ENCODE measurements at regions not wholly inside any gene's neighbourhood (a gene's known extent, or its start where the extent isn't known, plus 50 kb on each side); places are given as distances from the start of the nearest gene placed in this dataset.
A peak's percentile ranks its signal among the peaks of the same experiment; 100 is the strongest.
"Not testable (repeated sequence)": the region's sequence is repeated elsewhere in the genome, so short reads cannot be mapped to it uniquely, and the experiment has no call there.

DNA sequence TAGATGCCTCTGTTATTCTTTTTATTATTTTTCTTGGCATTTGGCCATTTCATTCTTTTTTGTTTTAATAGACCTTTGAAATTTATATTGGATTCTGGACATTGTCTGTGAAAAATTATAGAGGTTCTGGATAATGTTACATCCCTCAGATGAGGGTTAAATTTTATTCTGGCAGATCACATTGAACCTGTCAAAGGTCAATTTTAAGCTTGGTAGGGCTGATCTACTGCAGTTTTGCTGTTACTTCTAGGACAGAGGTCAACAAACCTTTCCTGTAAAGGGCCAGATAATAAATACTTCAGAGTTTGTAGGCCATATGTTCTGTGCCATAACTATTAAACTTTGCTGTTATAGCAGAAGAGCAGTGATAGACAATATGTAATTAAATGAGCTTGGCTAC is 318.9 kb upstream of the DPPA4 start:
- DNase-seq: no peak

GRCh38 chr3:109678600-109678999 is 341.3 kb upstream of the DPPA4 start:
- no peak for DNase-seq

GRCh38 chr3:109679664-109680063 is 342.3 kb upstream of the DPPA4 start:
- DNase-seq: no peak

DNA sequence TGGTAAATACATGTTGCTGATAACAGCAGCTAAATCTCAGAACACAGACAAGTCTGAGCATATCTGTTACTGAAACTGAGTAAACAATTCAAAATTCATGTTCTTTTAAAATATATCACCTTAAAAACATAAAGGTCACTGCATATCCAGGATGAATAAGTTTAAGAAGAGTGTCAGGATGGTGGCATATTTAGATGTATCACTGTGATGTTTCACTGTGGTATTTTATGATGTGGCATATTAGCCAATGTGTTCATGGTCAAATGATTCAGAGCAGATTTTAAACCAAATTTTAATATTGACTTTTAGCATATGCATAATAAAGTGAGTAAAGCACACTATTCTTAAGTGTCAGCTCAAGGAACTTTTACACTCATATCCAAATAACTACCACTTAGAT is 346.4 kb upstream of the DPPA4 start:
- DNase-seq: no peak

- peak in 3 of 56 donors; percentile 5 to 8 (median 8) for DNase-seq
Observed at GRCh38 chr3:109685084-109686079, 348.0 kb upstream of the DPPA4 start.

- no peak for DNase-seq
Observed at GRCh38 chr3:109687626-109688025, 350.3 kb upstream of the DPPA4 start.

DNA sequence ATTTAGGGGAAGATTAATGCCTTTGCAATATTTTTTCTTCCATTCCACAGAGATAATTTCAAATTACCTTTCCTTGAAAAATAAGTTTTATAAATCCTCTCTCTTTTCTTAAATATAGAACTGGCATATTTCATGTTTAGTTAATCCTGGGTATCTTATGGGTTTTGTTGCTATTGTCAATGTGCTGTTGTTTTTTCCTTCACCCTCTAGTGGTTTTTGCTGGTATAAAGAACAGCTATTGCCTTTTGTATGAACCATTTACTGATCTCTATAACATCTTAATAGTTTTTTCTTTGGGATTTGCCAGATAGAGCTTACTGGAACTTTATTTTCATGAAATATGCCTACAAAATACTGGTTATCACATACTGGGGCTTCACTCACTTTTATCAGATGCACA is 359.6 kb upstream of the DPPA4 start:
- DNase-seq: no peak

GRCh38 chr3:109702252-109702651 is 364.9 kb upstream of the DPPA4 start:
- DNase-seq: no peak

GRCh38 chr3:109702976-109703375 is 365.6 kb upstream of the DPPA4 start:
- DNase-seq: no peak

GRCh38 chr3:109705133-109705532 is 367.8 kb upstream of the DPPA4 start:
- DNase-seq: not testable (repeated sequence)

DNA sequence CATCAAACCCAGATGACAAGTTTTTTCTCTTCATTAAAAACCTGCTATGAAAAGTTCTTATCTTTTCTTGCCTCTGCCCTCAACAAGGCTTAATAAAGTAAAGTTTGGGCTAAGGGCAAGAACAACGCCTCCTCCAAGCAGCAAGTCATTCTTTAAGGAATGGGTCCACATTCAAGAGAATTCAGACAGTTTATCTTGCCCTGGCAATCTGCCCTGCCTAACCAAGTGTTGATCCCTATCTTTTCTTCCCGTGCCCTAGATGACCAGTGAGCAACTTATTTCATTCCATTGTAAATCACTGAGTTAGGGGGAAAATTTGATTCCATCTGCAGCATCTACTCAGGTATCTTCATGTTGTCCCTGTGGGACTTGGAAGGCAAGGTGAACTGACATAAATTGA is 370.3 kb upstream of the DPPA4 start:
- DNase-seq: no peak

DNA sequence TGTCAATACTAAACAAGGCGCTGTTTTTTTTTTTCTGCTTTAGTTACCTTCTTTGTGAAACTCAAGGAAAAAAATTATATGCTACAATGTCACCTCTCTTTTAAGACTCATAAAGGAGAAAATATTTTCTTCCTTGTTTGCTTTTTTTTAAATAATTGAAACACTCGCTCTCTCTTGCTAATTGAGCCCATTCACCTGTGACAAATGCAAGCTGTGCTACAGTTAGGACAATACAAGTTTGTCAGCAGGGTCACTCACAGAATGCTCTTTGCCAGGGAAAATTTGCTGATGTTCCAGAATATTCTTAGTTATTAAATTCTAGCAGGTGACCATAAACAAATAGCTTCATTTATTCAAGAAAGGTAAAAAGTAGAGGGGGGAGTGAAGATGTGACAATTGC is 375.9 kb upstream of the DPPA4 start:
- DNase-seq: no peak

GRCh38 chr3:109715707-109716106 is 378.4 kb upstream of the DPPA4 start:
- DNase-seq: no peak

- no peak for DNase-seq
Observed at GRCh38 chr3:109718850-109719249, 381.5 kb upstream of the DPPA4 start.

DNA sequence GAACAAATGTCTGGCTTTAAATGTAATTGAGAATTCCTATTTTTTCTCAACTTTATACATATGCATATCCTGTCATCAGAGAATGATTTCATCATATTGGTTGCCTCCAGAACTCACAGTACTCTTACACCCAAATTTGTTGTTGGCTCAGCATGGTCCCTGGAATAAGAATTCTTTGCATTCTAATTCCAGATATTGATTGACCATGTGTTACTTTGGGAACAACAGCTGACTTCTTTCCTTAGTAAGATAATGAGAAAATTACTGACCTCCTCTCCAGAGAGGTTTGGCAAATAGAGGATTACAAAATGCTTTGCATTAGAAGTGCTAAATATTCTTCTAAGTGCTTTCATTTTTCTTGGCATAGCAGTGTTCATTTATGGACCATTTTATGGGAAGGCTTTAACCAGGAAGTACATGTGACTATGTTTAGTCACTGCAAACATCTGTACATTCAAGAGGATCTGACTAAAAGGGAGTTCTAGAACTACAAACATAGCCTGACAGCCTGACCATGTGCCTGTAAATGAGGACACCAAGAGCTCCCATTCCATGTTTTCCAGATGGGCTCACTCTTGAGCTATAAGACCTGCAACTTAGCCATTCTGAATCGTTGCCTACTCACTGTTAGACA is 391.6 kb upstream of the DPPA4 start:
- no peak for DNase-seq

DNA sequence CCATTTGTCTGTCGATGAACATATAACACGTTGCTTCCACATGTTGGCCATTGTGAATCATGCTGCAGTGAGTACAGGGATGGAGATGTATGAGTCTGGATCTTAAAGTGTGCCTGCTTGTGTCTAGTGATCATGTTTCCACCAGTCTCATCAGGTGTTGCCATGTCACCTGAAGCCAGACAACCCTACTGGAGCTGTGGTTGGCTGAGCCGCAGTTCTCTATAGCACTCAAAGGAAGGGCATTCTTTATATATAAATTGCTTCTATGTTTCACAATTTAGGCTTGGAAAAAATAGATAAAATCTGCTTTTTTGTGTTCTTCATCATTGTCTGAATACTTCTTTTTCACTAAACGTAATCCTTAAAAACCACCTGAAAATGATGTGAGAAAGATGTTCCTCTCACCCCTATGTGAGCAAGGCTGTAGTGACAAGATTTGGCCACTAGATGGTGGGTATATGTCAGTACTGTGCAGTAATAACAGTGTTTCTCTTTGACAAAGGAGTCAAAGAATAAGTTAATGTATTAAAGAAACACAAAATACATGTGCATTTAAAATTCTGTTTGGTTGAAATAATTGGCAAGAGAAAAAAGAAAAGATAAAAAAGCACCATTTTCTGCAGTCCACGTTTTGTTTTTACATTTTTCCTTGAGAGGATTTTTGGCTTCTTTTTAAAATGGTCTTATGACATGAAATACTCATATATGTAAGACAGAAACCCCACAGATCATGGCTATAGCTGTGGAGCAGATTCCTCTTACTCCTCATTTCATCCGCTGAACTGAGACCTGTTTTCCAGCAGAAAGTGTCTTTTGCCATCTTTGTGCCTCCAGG is 394.5 kb upstream of the DPPA4 start:
- DNase-seq: peak in 17 of 56 donors; percentile 0 to 69 (median 6)

DNA sequence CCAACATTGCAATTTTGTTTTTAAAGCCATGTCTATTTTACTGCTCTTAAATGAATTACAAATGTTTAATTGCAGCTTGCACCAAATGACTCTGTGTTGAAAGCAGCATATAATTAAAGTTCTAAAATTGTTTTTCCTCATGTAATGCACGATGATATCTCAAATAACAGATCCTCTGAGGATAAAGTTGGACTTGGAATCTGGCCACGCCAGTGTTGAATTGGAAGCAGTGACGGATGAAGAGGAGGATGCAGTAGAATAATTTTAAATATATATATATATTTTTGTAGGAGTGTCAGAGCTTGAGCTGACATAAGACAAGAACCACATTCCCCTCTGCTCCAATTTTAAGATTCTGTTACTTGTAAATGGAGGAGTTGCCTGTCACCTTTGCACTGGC is 406.6 kb upstream of the DPPA4 start:
- no peak for DNase-seq

GRCh38 chr3:109772520-109772919 is 435.2 kb upstream of the DPPA4 start:
- DNase-seq: no peak

DNA sequence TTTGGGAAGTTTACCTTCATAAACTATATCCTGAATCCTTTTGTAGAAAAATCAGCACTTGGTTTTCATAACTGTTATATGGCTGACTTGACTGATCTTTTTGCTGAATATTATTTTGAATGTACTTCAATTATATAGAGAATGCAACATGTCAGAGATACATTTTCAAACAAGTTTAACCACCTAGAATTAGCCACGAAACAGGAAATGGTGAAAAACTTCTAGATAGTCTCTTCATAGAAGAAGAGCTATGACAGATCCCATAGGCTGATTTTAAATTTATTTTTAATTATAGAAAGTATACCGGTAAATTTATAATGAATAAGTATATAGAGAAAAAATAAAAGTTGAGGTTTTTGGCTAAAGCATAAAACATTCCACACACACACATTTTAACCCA is 436.8 kb upstream of the DPPA4 start:
- DNase-seq: no peak

DNA sequence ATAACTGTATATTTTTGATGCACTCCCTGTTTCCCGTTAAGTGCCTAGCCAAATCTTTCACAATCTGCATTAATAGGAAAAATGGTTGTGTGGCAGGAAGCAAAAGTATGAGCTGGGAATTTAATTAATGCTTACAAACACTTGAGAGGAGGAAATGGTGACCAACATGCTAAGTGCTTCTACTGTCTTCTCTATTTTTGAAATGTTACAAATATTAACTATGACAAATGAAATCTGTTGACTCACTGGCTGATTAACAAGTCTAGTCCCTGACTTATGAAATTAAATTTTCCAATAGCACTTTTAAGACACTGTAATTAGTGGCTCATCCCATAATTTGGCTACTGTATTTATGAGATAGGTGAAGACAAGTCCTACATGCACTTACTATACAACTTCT is 446.9 kb upstream of the DPPA4 start:
- DNase-seq: no peak

DNA sequence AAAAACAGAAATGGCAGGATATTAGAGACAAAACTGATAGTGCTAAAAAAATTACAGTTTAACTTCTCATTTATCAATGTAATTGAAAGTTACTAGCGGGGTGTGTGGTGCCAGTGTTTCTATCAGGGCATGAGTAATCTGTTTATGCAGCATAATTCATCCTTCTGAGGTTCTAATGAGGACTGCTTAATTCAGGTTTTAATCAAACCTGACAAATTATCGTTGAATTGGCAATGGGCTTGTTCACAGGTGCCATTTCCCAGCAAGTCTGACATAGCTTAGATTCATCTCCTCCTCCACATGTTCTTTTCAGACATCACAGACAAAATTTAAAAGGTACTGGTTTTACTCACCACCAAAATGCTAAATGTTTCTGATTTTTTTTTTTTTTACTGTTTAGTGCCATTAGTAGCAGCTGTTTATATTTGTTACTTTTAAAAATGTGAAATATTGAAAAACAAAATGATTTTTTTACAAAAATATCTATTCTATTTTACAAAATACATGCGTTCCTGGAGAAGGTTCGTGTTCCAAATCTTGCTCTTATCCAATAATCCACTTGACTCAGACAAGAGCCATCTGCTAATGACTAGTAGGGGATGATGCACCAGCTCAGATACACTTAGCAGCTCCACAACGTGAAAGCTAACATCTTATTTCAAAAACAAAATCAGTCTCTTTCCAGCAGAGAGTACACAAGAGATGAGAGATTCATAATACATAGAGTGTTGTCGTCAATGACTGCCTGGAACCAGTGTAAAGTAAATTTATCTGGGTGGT is 447.7 kb upstream of the DPPA4 start:
- DNase-seq: no peak

All from amygdala (tissue), 56 donors.